D721Med (cell line): ENCODE measurements at regions not wholly inside any gene's neighbourhood (a gene's known extent, or its start where the extent isn't known, plus 50 kb on each side); places are given as distances from the start of the nearest gene placed in this dataset.

Source experiments
- DNase-seq: peaks from one replicate; pipeline ENCODE4 v3.0.0; 2011; ENCODE audit warnings: low spot score; ENCODE audit not compliant: insufficient read length
- FAIRE-seq: peaks from 2 replicates; lab custom pipeline; 2011; peaks lifted over from hg19 to GRCh38; lab: Jason Lieb, UNC
- CTCF ChIP-seq: IDR thresholded peaks from 2 replicates; pipeline ENCODE4 v1.5.1; 2012; ENCODE audit warnings: mild to moderate bottlenecking, control low read depth; ENCODE audit not compliant: insufficient read depth; ENCODE audit errors: missing control alignments

- DNase-seq = no peak
- no peak for FAIRE-seq
- TF ChIP-seq CTCF = no peak
Measured at GRCh38 chr10:28781296-28781695, 104.0 kb downstream of the BAMBI start.

DNA sequence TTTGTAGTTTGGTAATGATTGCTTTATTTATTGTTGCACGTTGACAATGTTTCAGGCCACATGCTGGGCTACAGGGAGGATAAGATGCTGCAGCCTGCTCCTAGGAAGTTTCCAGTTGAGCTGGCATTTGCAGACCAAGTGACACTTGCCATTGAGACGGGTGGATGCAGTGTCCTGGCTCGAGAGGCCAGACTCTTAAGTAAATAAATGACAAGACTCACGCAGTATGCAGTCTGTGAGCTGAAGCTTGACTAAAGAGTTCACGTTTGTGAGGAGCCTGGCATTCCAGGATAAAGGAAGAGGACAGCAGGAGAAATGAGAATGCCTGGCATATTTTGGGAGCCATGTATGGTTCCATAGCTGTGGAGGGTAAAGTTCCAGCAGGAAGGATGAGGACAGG lies 105.8 kb downstream of the BAMBI start:
- FAIRE-seq = no peak
- no peak for TF ChIP-seq CTCF
- no peak for DNase-seq

DNA sequence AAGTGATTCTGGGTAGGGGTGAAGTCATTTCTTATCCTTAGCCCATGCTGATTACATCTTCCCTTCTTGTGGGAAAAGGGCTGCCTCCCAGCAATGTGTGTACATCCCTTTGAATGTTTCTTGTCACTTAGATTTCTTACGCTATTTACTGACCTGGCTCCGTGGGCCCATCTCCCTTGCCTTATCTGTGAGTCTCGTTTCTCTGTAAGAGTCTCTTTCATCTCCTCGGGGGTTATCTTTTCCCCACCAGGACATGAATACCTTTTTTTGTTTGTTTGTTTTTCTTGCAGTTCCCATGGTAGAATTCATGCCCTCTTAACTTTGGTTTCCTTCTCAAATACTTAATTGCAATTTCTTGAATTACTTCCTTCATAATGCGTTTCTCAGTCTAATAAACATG lies 107.7 kb downstream of the BAMBI start:
- DNase-seq (no peak), FAIRE-seq (no peak)
- no peak for TF ChIP-seq CTCF

- no peak for FAIRE-seq
- no peak for TF ChIP-seq CTCF
Measured at GRCh38 chr10:28788252-28788651, 110.9 kb downstream of the BAMBI start.

GRCh38 chr10:28788762-28789161 lies 111.4 kb downstream of the BAMBI start:
- DNase-seq (no peak), FAIRE-seq (no peak)
- TF ChIP-seq CTCF = no peak

More at GRCh38 chr10:28788252-28788651, 110.9 kb downstream of the BAMBI start:
- DNase-seq = no peak

DNA sequence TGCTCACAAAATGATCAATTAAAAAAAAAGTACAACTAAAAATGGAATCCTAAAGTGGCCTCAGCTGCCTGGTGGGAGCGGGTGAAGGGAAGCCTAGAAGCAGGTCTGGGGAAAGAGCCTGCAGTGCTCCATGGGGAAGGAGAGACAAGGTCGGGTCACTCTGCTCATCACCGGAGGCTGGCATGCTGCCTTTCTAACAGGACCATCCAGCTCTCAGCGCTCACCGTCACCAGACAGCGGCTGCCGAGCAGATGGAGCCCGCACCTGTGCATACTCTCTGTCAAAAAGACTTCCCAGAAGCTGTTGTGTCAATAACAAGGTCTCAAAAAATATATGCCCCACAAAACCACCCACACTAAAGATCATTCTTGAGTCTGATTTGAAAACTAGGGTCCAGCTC lies 112.8 kb downstream of the BAMBI start:
- no peak for DNase-seq
- FAIRE-seq = no peak
- no peak for TF ChIP-seq CTCF

DNA sequence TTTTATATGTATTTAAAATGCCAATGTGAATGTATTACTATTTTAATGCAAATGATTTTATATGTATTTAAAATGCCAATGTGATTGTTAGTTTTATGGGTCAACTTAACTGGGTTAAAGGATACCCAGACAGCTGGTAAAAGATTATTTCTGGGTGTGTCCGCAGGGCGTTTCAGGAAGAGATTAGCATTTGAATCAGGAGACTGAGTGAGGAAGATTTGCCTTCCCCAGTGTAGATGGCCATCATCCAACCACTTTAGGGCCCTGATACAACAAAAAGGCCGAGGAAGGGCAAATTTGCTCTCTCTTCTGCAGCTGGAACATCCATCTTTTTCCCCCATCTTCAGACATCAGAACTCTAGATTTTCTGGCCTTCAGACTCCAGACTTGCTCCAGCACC lies 116.2 kb downstream of the BAMBI start:
- DNase-seq (no peak), FAIRE-seq (no peak)
- TF ChIP-seq CTCF = no peak
